GM18505 (cell line): ENCODE measurements at regions not wholly inside any gene's neighbourhood (a gene's known extent, or its start where the extent isn't known, plus 50 kb on each side); places are given as distances from the start of the nearest gene placed in this dataset.

Experiments used
- ATAC-seq: cut with Tn5 transposase; IDR thresholded peaks from one replicate; pipeline ENCODE4 v1.9.1; 2021; ENCODE audit not compliant: unreplicated experiment
- POLR2A ChIP-seq: IDR thresholded peaks from 4 replicates; pipeline ENCODE4 v1.6.1; 2011; ENCODE audit warnings: borderline replicate concordance; ENCODE audit not compliant: insufficient read depth, insufficient read length; ENCODE audit errors: extremely low read depth

DNA sequence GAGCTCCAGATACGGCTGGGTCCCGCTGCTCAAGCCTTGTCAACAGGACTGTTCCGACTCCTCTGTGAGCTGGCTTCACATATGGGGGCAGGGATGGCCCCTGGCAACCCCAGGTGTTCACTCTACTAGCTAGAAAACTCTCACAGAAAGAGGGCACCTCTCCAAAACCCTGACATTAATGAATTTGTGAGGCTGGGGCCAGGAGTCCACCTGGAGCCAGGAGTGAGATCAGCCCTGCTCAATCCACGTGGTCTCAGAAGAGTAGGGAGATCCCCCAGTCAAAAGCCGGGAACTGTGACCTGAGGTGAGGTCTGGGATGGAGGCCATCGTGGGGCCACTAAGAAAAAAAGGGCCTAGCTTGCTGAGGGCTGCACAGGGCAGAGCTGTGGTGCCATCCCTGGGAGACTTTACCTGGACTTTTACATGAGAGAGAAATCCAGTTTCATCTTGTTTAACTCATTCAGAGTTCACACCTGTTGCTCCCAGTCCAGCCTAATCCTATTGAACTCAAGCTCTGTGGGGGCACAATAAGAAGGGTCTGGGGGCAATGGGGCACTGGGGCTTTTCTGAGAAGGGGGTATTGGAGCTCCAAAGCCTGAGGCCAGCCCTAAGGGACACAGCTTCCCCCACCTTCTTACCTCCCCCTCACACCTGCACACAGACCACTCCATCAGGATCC lies 144.3 kb upstream of the MLN start:
- no peak for ATAC-seq

GRCh38 chr6:33947047-33947446 lies 143.2 kb upstream of the MLN start:
- ATAC-seq, result no peak
- TF ChIP-seq POLR2A, result no peak

More for the DNA sequence above, 144.3 kb upstream of the MLN start:
- no peak for TF ChIP-seq POLR2A

GRCh38 chr6:33945931-33946330 lies 142.1 kb upstream of the MLN start:
- no peak for ATAC-seq
- no peak for TF ChIP-seq POLR2A

DNA sequence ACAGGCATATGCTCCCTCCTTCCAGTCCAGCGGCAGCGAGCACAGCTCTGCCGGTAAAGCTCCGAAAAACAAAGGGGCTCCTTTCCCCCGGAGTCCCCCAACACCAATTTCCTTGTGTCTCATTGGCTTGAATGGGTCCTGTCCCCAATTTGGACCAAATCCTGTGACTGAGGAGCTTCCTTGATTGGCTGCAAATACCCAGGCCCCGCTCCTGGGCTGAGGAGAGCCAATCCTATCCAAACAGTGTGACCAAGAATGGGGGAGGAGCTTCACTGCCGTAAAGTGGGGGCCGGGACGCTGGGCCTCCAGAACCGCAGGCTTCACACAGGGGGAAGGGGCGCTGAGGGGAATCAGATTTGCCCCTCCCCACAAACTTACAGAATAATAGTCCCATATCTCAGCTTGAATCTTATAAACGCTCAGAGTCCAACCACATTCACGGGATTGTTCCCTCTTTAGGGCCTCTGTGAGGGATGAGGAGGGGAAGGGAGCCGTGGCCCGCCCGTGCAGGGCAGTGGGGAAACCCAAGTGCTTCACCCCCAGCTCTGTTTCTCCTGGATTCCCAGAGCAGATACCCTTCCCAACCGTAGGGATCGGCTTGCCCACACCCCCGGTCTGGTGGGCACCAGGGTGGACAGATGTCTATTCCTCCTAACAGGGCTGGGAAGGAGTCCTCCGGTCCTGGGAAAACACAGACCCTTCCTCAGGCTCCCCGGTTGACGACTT lies 141.0 kb upstream of the MLN start:
- no peak for TF ChIP-seq POLR2A
- no peak for ATAC-seq

DNA sequence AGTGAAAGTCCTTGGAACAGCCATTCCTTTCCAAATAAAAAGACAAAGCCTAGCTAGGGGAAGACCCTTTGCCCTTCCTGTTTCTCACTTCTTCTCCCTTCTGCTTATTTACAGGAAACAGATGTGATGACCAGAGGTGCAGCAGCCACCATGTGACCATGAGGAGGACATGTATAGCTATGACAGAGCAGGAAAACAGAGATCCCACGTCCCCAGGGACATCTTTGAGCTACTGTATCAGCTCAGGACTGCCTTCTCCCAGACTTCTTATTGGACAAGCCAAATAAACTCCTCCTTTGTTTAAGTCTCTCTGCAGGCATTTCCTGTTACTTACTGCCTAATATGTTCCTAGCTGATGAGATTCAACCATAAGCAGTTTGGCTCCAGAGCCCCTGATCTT lies 133.1 kb upstream of the MLN start:
- TF ChIP-seq POLR2A, result no peak
- no peak for ATAC-seq

DNA sequence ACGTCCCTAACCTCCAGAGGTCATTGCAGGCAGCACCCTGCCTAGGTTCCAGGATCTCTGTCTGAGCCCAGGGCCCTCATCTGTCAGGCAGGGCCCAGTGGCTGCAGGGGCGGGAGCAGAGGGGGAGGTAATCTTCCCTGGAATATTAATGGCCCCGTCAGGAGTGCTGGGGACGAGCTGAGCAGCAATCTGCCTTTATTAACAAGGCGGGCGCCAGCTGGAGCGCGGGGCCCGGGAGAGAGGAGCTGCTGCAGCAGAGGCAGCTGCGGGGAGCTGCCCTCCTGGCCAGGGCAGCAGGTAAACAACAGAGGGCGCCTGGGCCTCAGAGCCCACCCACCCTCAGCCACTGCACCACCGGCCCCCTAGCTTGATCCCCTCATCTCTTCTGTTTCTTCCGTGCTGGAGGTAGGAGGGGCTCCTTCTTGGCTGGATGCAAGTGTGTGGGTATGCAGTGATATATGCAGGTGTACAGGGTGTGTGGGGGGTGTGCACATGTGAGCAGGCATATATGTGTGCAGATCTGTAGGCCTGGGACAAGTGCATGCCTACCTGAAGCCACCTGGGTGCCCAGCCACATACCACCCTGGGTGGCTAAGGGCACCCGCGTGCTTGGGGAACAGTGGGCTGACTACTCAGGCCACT lies 131.8 kb upstream of the MLN start:
- no peak for TF ChIP-seq POLR2A
- ATAC-seq, result no peak

DNA sequence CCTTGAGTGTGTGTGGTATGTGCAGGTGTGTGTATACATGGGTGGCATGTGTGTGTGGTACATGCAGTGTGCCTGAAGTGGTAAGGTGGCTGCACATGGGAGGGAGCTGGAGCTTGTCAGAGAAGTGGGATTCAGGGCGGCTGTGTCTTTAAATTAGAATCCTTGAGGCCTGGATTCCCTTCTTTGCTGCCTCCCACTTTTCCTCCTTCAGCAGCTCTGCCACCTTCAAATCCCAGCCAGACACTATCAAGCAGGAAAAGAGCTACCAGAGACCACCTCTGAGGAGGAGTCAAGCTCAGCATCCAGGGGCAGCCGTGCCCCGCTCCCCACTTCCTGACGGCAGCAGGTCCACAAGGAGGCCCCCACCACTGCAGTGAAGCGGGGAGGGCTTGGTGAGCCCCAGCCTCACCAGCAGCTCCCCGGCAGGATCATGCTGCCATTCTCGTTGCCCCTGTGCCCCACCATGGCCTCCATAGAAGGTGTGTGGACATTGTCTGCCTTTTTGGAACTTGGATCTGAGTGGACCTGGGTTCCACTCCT lies 131.0 kb upstream of the MLN start:
- no peak for TF ChIP-seq POLR2A
- ATAC-seq, result no peak

DNA sequence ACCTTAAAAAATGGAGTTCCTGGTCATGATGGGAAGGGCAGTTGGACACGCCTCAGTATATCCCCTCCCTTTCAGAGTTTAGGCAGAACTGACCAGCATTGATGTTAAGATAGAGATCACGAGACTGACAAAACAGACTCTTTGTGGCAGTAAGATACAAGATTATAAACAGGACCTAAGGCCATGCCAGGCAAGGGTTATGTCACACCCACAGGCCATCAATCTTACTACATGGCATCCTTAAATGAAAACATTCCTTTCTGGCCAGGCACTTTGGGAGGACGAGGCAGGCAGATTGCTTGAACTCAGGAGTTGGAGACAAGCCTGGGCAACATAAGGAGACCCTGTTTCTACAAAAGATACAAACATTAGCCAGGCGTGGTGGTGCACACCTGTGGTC lies 129.3 kb upstream of the MLN start:
- no peak for ATAC-seq
- no peak for TF ChIP-seq POLR2A

DNA sequence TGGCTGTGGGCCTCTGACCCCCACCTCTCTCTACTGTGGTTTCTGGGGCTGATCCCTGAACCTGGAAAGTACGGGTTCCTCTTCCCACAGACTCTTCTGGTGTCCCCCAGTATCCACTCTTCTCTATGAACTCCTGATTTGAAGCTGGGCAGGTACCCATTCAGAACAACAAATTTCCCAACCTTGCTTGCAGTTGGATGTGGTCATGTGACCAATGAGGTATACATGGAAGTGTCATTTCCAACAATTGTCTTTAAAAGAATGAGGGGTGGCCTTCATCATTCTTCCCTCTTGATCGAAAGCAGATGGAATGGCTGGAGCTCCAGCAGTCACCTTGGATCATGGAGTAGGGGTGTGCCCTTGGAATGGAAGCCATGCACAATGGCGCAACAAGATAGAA lies 128.0 kb upstream of the MLN start:
- no peak for ATAC-seq
- no peak for TF ChIP-seq POLR2A

DNA sequence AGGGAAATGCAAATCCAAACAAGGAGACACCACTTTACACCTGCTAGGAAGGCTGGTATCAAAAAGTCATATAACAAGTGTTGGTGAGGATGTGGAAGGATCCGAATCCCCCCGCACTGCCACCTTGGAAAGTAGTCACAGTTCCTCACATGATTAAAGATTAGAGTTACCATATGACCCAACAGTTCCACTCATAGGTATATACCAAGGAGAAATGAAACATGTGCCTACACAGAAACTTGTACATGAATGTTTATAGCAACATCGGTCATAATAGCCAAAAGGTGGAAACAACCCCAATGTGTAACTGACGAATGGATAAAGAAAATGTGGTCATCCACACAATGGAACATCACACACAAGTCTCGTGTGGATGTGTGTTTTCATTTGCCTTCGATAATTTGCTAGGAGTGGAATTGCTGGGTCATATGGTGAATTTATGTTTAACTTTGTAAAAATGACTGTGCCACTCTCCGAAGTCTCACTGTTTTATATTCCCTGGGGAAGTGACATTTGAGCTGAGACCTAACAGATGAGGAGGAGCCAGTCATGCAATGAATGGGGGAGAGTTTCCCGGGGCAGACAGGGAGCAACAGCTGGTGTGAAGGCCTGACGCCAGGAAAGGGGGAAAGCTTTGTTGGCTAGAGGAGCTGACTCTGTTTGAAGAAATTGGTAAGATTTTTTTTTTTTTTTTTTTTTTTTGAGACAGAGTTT lies 125.9 kb upstream of the MLN start:
- ATAC-seq, result no peak

GRCh38 chr6:33927616-33928015 lies 123.8 kb upstream of the MLN start:
- no peak for TF ChIP-seq POLR2A
- no peak for ATAC-seq

More for the DNA sequence above, 125.9 kb upstream of the MLN start:
- no peak for TF ChIP-seq POLR2A

GRCh38 chr6:33927112-33927511 lies 123.3 kb upstream of the MLN start:
- ATAC-seq, result no peak
- no peak for TF ChIP-seq POLR2A

- ATAC-seq, result no peak
- no peak for TF ChIP-seq POLR2A
These were observed 122.6 kb upstream of the MLN start for GRCh38 chr6:33926451-33926850.
